AG09309 (cell line): ENCODE measurements at regions not wholly inside any gene's neighbourhood (a gene's known extent, or its start where the extent isn't known, plus 50 kb on each side); places are given as distances from the start of the nearest gene placed in this dataset.

Experiments
- DNase-seq: peaks from one replicate; pipeline ENCODE4 v3.0.0-alpha.2; 2010; ENCODE audit warnings: low read depth
- H3K4me3 ChIP-seq: 2 replicates; pipeline ENCODE4 v1.5.1; 2011; ENCODE audit warnings: mild to moderate bottlenecking, low read depth, low read length, moderate library complexity; ENCODE audit not compliant: control insufficient read depth
- TF ChIP-seq, protein P1 (sequence below): IDR thresholded peaks from 2 replicates; pipeline ENCODE4 v1.5.1; 2011; ENCODE audit warnings: mild to moderate bottlenecking, low read depth, low read length, inconsistent platforms; ENCODE audit not compliant: insufficient read depth, control insufficient read depth; ENCODE audit errors: missing control alignments

DNA sequence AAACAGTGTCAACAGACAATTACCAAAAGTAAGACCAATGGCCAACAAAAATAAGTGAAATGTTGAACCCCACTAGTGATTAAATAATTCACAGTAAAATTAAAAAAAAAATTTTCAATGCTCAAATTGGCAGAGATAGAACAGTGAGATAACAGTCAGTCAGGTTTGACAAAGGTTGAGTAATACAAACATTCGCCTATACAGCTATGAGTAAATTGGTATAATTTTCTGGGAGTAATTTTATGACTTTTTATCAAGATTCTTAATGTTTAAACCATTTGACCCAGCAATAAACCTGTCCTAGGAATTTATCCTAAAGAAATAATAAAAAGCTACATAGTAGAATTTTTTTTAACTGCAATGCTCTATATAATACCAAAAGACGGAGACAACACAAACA lies 64.9 kb upstream of the SHH start:
- TF ChIP-seq, protein P1, sequence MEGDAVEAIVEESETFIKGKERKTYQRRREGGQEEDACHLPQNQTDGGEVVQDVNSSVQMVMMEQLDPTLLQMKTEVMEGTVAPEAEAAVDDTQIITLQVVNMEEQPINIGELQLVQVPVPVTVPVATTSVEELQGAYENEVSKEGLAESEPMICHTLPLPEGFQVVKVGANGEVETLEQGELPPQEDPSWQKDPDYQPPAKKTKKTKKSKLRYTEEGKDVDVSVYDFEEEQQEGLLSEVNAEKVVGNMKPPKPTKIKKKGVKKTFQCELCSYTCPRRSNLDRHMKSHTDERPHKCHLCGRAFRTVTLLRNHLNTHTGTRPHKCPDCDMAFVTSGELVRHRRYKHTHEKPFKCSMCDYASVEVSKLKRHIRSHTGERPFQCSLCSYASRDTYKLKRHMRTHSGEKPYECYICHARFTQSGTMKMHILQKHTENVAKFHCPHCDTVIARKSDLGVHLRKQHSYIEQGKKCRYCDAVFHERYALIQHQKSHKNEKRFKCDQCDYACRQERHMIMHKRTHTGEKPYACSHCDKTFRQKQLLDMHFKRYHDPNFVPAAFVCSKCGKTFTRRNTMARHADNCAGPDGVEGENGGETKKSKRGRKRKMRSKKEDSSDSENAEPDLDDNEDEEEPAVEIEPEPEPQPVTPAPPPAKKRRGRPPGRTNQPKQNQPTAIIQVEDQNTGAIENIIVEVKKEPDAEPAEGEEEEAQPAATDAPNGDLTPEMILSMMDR: no peak
- H3K4me3 ChIP-seq: no peak overlapping the region
- no peak for DNase-seq

GRCh38 chr7:155874411-155874810 lies 62.1 kb upstream of the SHH start:
- no peak for DNase-seq
- TF ChIP-seq, protein P1: no peak

GRCh38 chr7:155874010-155874409 lies 61.7 kb upstream of the SHH start:
- H3K4me3 ChIP-seq: no peak overlapping the region
- no peak for DNase-seq
- TF ChIP-seq, protein P1: no peak

More at GRCh38 chr7:155874411-155874810, 62.1 kb upstream of the SHH start:
- no peak overlapping the region for H3K4me3 ChIP-seq

GRCh38 chr7:155872678-155873369 lies 60.6 kb upstream of the SHH start:
- TF ChIP-seq, protein P1: no peak
- H3K4me3 ChIP-seq: no peak overlapping the region
- DNase-seq: no peak

GRCh38 chr7:155871211-155871610 lies 58.9 kb upstream of the SHH start:
- TF ChIP-seq, protein P1: no peak
- no peak for DNase-seq
- H3K4me3 ChIP-seq: no peak overlapping the region

GRCh38 chr7:155870334-155871180 lies 58.3 kb upstream of the SHH start:
- H3K4me3 ChIP-seq: no peak overlapping the region
- DNase-seq: no peak
- TF ChIP-seq, protein P1: no peak

DNA sequence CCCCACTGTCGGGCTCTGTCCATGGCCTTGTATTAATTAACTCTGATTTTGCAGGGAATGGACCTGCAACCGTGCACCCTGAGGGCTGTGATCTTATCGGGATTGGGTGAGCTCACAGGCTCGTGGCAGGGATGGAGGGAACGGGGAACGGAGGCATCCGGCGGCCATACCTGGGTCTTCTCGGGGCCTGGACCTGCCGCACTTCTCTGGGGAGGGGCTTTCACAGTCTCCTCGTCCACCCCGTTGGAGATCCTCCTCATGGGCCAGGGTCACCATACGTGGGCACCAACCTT lies 57.5 kb upstream of the SHH start:
- no peak for DNase-seq
- TF ChIP-seq, protein P1: no peak
- no peak overlapping the region for H3K4me3 ChIP-seq
